Caco-2 (cell line): ENCODE measurements at regions not wholly inside any gene's neighbourhood (a gene's known extent, or its start where the extent isn't known, plus 50 kb on each side); places are given as distances from the start of the nearest gene placed in this dataset.
A peak's percentile ranks its signal among the peaks of the same experiment; 100 is the strongest.

ENCODE experiments used
- BruUV-seq: library from RNA; stranded (reverse); fragments of 400-500 nt; replicated peaks from 2 replicates; lab custom pipeline; 2021; lab: Mats Ljungman, UMichigan
- CTCF ChIA-PET: fragments of 300-600 bp; sonication (Branson Sonifier 250); formaldehyde crosslinking; loops from one replicate; lab custom pipeline; 2022; ENCODE audit warnings: antibody characterized with exemption; lab: Charles Lee
- POLR2A ChIA-PET: fragments of 300-600 bp; sonication (Branson Sonifier 250); formaldehyde crosslinking; loops from one replicate; lab custom pipeline; 2022; ENCODE audit warnings: antibody characterized with exemption; lab: Charles Lee
- DNase-seq, 2 experiments: peaks; one replicate each; pipeline versions ENCODE4 v3.0.0 to v3.0.0-alpha.2; 2020 to 2022
- H3K27me3 ChIP-seq: replicated peaks from 2 replicates; pipeline ENCODE4 v1.6.0; 2011; ENCODE audit warnings: low read length; ENCODE audit not compliant: control insufficient read depth, insufficient read depth
- H3K36me3 ChIP-seq: 2 replicates; pipeline ENCODE4 v1.5.1; 2011; ENCODE audit warnings: low read length; ENCODE audit not compliant: control insufficient read depth, insufficient read depth
- H3K4me1 ChIP-seq: fragments of 250-450 bp; sonication (Bioruptor Pico); 2 replicates; pipeline ENCODE4 v1.5.1; 2020; ENCODE audit warnings: mild to moderate bottlenecking
- H3K4me3 ChIP-seq: 2 replicates; pipeline ENCODE4 v1.5.1; 2011; ENCODE audit warnings: low read depth, mild to moderate bottlenecking, control low read depth, low read length
- H3K9me3 ChIP-seq: fragments of 250-450 bp; sonication (Bioruptor Pico); 2 replicates; pipeline ENCODE4 v1.5.1; 2020; ENCODE audit warnings: mild to moderate bottlenecking, moderate library complexity
- H3K27ac Mint-ChIP-seq: one replicate; pipeline ENCODE4 v1.8.0; 2022; ENCODE audit warnings: mixed read lengths; ENCODE audit not compliant: unreplicated experiment
- H3K27me3 Mint-ChIP-seq: one replicate; pipeline ENCODE4 v1.8.0; 2022; ENCODE audit warnings: mixed read lengths; ENCODE audit not compliant: insufficient read depth, unreplicated experiment
- H3K36me3 Mint-ChIP-seq: one replicate; pipeline ENCODE4 v1.8.0; 2022; ENCODE audit warnings: mild to moderate bottlenecking, mixed read lengths; ENCODE audit not compliant: insufficient read depth, unreplicated experiment
- H3K4me1 Mint-ChIP-seq: one replicate; pipeline ENCODE4 v1.8.0; 2022; ENCODE audit warnings: low read depth, mixed read lengths; ENCODE audit not compliant: unreplicated experiment
- H3K4me3 Mint-ChIP-seq: one replicate; pipeline ENCODE4 v1.8.0; 2022; ENCODE audit warnings: mild to moderate bottlenecking, moderate library complexity, mixed read lengths; ENCODE audit not compliant: unreplicated experiment
- H3K9me3 Mint-ChIP-seq: one replicate; pipeline ENCODE4 v1.8.0; 2022; ENCODE audit warnings: mixed read lengths; ENCODE audit not compliant: unreplicated experiment
- CTCF ChIP-seq, 2 experiments: fragments of 200-600 bp in 1 of 2; IDR thresholded peaks; 1 replicate in 1 of 2; 2 replicates in 1 of 2; pipeline versions ENCODE4 v1.5.1 to v1.8.0; 2011 to 2022; ENCODE audit warnings: antibody characterized with exemption in 1 of 2, control low read depth in 1 of 2, inconsistent platforms in 1 of 2, low read depth in 1 of 2, low read length in 1 of 2, mild to moderate bottlenecking in 1 of 2, moderate library complexity in 1 of 2; ENCODE audit not compliant: insufficient read depth in 1 of 2, severe bottlenecking in 1 of 2, unreplicated experiment in 1 of 2
- intact Hi-C: fragments of 100-400 bp; cut with micrococcal nuclease; formaldehyde crosslinking; loops from one replicate; pipeline ENCODE4 v1.10.0; 2022; ENCODE audit not compliant: unreplicated experiment

- ChIA-PET CTCF (no interaction called here), POLR2A (no interaction called here)
- H3K4me3 Mint-ChIP-seq = peak overlapping the region; percentile 41
- TF ChIP-seq CTCF (IDR thresholded peaks at IDR 0.05; ENCODE audit: insufficient read depth in 1 of 2, low read depth in 1 of 2, low read length in 1 of 2, severe bottlenecking in 1 of 2, unreplicated experiment in 1 of 2) = no peak
- Histone ChIP-seq H3K4me1 (no peaks in the 10 kb centered on the region; the same call in 1 of the 2 replicates), H3K4me3 (no peak overlapping the region), H3K9me3 (no peaks in the 10 kb centered on the region), H3K27me3 (no peaks in the 10 kb centered on the region), H3K36me3 (no peaks in the 10 kb centered on the region)
- H3K4me1 Mint-ChIP-seq = peaks cover 10% of the 10 kb centered on the region
- DNase-seq = peak in 1 of 2 experiments; percentile 40
- no peaks in the 10 kb centered on the region for H3K27me3 Mint-ChIP-seq
- no peaks in the 10 kb centered on the region for H3K9me3 Mint-ChIP-seq
- BruUV-seq = no TSS peak
- no peaks in the 10 kb centered on the region for H3K36me3 Mint-ChIP-seq
- peak overlapping the region; percentile 64 for H3K27ac Mint-ChIP-seq
- intact Hi-C loops = no loop called here
Measured at GRCh38 chr4:162952232-162952631, 214.5 kb downstream of the NAF1 start.

- Histone ChIP-seq H3K4me1 (no peaks in the 10 kb centered on the region), H3K9me3 (no peaks in the 10 kb centered on the region), H3K27me3 (no peaks in the 10 kb centered on the region), H3K4me3 (no peak overlapping the region), H3K36me3 (no peaks in the 10 kb centered on the region)
- BruUV-seq = no TSS peak
- TF ChIP-seq CTCF (IDR thresholded peaks at IDR 0.05; ENCODE audit: insufficient read depth in 1 of 2, low read depth in 1 of 2, low read length in 1 of 2, severe bottlenecking in 1 of 2, unreplicated experiment in 1 of 2) = no peak
- ChIA-PET POLR2A (no interaction called here), CTCF (no interaction called here)
- Mint-ChIP-seq H3K36me3 (no peaks in the 10 kb centered on the region), H3K27me3 (no peaks in the 10 kb centered on the region), H3K4me1 (no peaks in the 10 kb centered on the region), H3K4me3 (no peak overlapping the region), H3K27ac (no peak overlapping the region), H3K9me3 (no peaks in the 10 kb centered on the region)
- intact Hi-C loops = no loop called here
- no peak for DNase-seq
Measured at GRCh38 chr4:162945713-162946112, 221.0 kb downstream of the NAF1 start.

- no peaks in the 10 kb centered on the region for H3K36me3 ChIP-seq
- Mint-ChIP-seq H3K4me1 (no peaks in the 10 kb centered on the region), H3K4me3 (no peak overlapping the region), H3K36me3 (no peaks in the 10 kb centered on the region), H3K9me3 (no peaks in the 10 kb centered on the region), H3K27me3 (no peaks in the 10 kb centered on the region), H3K27ac (no peak overlapping the region)
- H3K9me3 ChIP-seq = no peaks in the 10 kb centered on the region
- no peak overlapping the region for H3K4me3 ChIP-seq
- POLR2A ChIA-PET = no interaction called here
- intact Hi-C loops = no loop called here
- no peaks in the 10 kb centered on the region for H3K27me3 ChIP-seq
- BruUV-seq = no TSS peak
- CTCF ChIA-PET = no interaction called here
- DNase-seq = no peak
- no peaks in the 10 kb centered on the region for H3K4me1 ChIP-seq
- TF ChIP-seq CTCF (IDR thresholded peaks at IDR 0.05; ENCODE audit: insufficient read depth in 1 of 2, low read depth in 1 of 2, low read length in 1 of 2, severe bottlenecking in 1 of 2, unreplicated experiment in 1 of 2) = no peak
Measured at GRCh38 chr4:162943263-162943662, 223.4 kb downstream of the NAF1 start.
